CD8-positive, alpha-beta memory T cell (primary cell): ENCODE measurements at regions not wholly inside any gene's neighbourhood (a gene's known extent, or its start where the extent isn't known, plus 50 kb on each side); places are given as distances from the start of the nearest gene placed in this dataset.
"Not testable (repeated sequence)": the region's sequence is repeated elsewhere in the genome, so short reads cannot be mapped to it uniquely, and the experiment has no call there.

Source experiments
- CTCF ChIA-PET: fragments of 350-600 bp; sonication (Branson Sonifier 250); formaldehyde crosslinking; loops from one replicate; lab custom pipeline; 2021; ENCODE audit warnings: antibody characterized with exemption; lab: Charles Lee
- POLR2A ChIA-PET: fragments of 350-600 bp; sonication (Branson Sonifier 250); formaldehyde crosslinking; loops from one replicate; lab custom pipeline; 2021; ENCODE audit warnings: antibody characterized with exemption; lab: Charles Lee
- DNase-seq, 5 donors: peaks; one replicate each; pipeline versions ENCODE4 v3.0.0 to v3.0.0-alpha.2; 2020 to 2022; ENCODE audit warnings: mixed read lengths in 1 of 5
- H3K27ac ChIP-seq: one replicate; pipeline ENCODE4 v1.7.0; 2013; ENCODE audit warnings: low read depth, mild to moderate bottlenecking, low read length, moderate library complexity
- H3K27me3 ChIP-seq: 2 replicates; pipeline ENCODE4 v1.7.0; 2013; ENCODE audit warnings: low read length, mild to moderate bottlenecking; ENCODE audit not compliant: insufficient read depth, poor library complexity, severe bottlenecking
- H3K36me3 ChIP-seq: 2 replicates; pipeline ENCODE4 v1.7.0; 2013; ENCODE audit warnings: mild to moderate bottlenecking, low read length, moderate library complexity; ENCODE audit not compliant: insufficient read depth
- H3K4me1 ChIP-seq: 2 replicates; pipeline ENCODE4 v1.7.0; 2013; ENCODE audit warnings: mild to moderate bottlenecking, low read length, moderate library complexity; ENCODE audit not compliant: insufficient read depth
- H3K4me3 ChIP-seq: 2 replicates; pipeline ENCODE4 v1.7.0; 2013; ENCODE audit warnings: mild to moderate bottlenecking, low read length
- H3K9me3 ChIP-seq: 2 replicates; pipeline ENCODE4 v1.7.0; 2013; ENCODE audit warnings: mild to moderate bottlenecking, low read length
- H3K27ac Mint-ChIP-seq, 8 donors: one replicate each; pipeline ENCODE4 v1.8.0; 2020 to 2021; ENCODE audit warnings: mixed read lengths in 8 of 8, mild to moderate bottlenecking in 6 of 8, inconsistent platforms in 3 of 8, moderate library complexity in 3 of 8
- H3K27me3 Mint-ChIP-seq, 2 donors: one replicate each; pipeline ENCODE4 v1.8.0; 2020 to 2021; ENCODE audit warnings: mixed read lengths in 2 of 2, mild to moderate bottlenecking in 1 of 2, moderate library complexity in 1 of 2
- H3K36me3 Mint-ChIP-seq, 3 donors: one replicate each; pipeline ENCODE4 v1.8.0; 2020 to 2021; ENCODE audit warnings: mixed read lengths in 3 of 3, inconsistent platforms in 1 of 3, mild to moderate bottlenecking in 1 of 3
- H3K4me1 Mint-ChIP-seq, 3 donors: one replicate each; pipeline ENCODE4 v1.8.0; 2020 to 2021; ENCODE audit warnings: mixed read lengths in 3 of 3, inconsistent platforms in 1 of 3, mild to moderate bottlenecking in 1 of 3
- H3K4me3 Mint-ChIP-seq, 7 donors: one replicate each; pipeline ENCODE4 v1.8.0; 2020 to 2021; ENCODE audit warnings: mixed read lengths in 7 of 7, mild to moderate bottlenecking in 6 of 7, moderate library complexity in 4 of 7, inconsistent platforms in 2 of 7
- H3K9me3 Mint-ChIP-seq, 5 donors: one replicate each; pipeline ENCODE4 v1.8.0; 2020 to 2022; ENCODE audit warnings: mixed read lengths in 5 of 5, mild to moderate bottlenecking in 3 of 5, moderate library complexity in 2 of 5, inconsistent platforms in 1 of 5

GRCh38 chr7:121609208-121609607 lies 213.1 kb upstream of the FAM3C start:
- no peaks in the 10 kb centered on the region for H3K4me1 ChIP-seq
- POLR2A ChIA-PET: no interaction called here
- Mint-ChIP-seq H3K36me3 (no peaks in the 10 kb centered on the region), H3K9me3 (no peaks in the 10 kb centered on the region), H3K27ac (no peak overlapping the region), H3K27me3 (peaks cover 3 to 23% of the 10 kb centered on the region in 2 donors), H3K4me1 (no peaks in the 10 kb centered on the region), H3K4me3 (no peak overlapping the region)
- H3K27me3 ChIP-seq: no peaks in the 10 kb centered on the region
- CTCF ChIA-PET: no interaction called here
- DNase-seq: no peak
- no peaks in the 10 kb centered on the region for H3K9me3 ChIP-seq
- H3K36me3 ChIP-seq: no peaks in the 10 kb centered on the region
- no peak overlapping the region for H3K27ac ChIP-seq
- H3K4me3 ChIP-seq: no peak overlapping the region

- H3K4me3 ChIP-seq: no peak overlapping the region
- no peaks in the 10 kb centered on the region for H3K9me3 Mint-ChIP-seq
- ChIA-PET CTCF (no interaction called here), POLR2A (no interaction called here)
- peaks cover 3 to 23% of the 10 kb centered on the region in 2 donors for H3K27me3 Mint-ChIP-seq
- H3K4me1 Mint-ChIP-seq: no peaks in the 10 kb centered on the region
- no peak overlapping the region for H3K27ac Mint-ChIP-seq
- H3K27ac ChIP-seq: no peak overlapping the region
- H3K4me3 Mint-ChIP-seq: no peak overlapping the region
- no peaks in the 10 kb centered on the region for H3K9me3 ChIP-seq
- H3K27me3 ChIP-seq: no peaks in the 10 kb centered on the region
- no peaks in the 10 kb centered on the region for H3K36me3 Mint-ChIP-seq
- H3K36me3 ChIP-seq: no peaks in the 10 kb centered on the region
- DNase-seq: no peak
- H3K4me1 ChIP-seq: no peaks in the 10 kb centered on the region
Measured at GRCh38 chr7:121608785-121609184, 212.7 kb upstream of the FAM3C start.

- POLR2A ChIA-PET: not testable (repeated sequence)
Measured at GRCh38 chr7:121608183-121608582, 212.1 kb upstream of the FAM3C start.

DNA sequence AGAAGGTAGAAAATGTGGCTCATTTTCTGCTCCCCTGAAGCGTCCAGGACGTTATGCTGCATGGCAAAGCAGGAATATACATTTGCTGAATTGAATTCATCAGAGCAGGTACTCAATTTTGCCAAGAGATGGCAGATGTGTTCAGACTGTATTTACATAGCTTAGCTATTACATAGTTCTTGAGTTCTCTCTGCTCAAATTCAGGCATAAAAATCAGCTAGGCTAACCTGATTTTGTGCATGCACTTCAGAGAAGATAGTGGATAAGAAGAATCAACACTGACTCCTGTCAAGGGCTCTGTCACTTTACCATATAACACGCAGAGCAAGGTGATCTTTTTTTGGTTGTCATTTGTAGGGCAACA lies 209.2 kb upstream of the FAM3C start:
- H3K4me1 Mint-ChIP-seq: no peaks in the 10 kb centered on the region
- CTCF ChIA-PET: no interaction called here

More at GRCh38 chr7:121608183-121608582, 212.1 kb upstream of the FAM3C start:
- H3K9me3 ChIP-seq, H3K9me3 Mint-ChIP-seq, H3K36me3 Mint-ChIP-seq, H3K27ac Mint-ChIP-seq, DNase-seq, H3K36me3 ChIP-seq, H3K4me1 Mint-ChIP-seq, CTCF ChIA-PET, H3K4me3 Mint-ChIP-seq, H3K4me3 ChIP-seq, H3K27me3 ChIP-seq, H3K27ac ChIP-seq, H3K4me1 ChIP-seq: not testable (repeated sequence)
- peaks cover 3 to 23% of the 10 kb centered on the region in 2 donors for H3K27me3 Mint-ChIP-seq

GRCh38 chr7:121604627-121605316 lies 208.7 kb upstream of the FAM3C start:
- Mint-ChIP-seq H3K4me3 (no peak overlapping the region), H3K4me1 (no peaks in the 10 kb centered on the region), H3K36me3 (no peaks in the 10 kb centered on the region), H3K27ac (no peak overlapping the region), H3K27me3 (peaks cover 3 to 19% of the 10 kb centered on the region in 2 donors), H3K9me3 (no peaks in the 10 kb centered on the region)
- Histone ChIP-seq H3K27me3 (no peaks in the 10 kb centered on the region), H3K4me3 (no peak overlapping the region), H3K4me1 (no peaks in the 10 kb centered on the region), H3K9me3 (no peaks in the 10 kb centered on the region), H3K36me3 (no peaks in the 10 kb centered on the region), H3K27ac (no peak overlapping the region)
- POLR2A ChIA-PET: no interaction called here
- no peak for DNase-seq
- CTCF ChIA-PET: no interaction called here

More for the DNA sequence above, 209.2 kb upstream of the FAM3C start:
- Histone ChIP-seq H3K9me3 (no peaks in the 10 kb centered on the region), H3K27ac (no peak overlapping the region), H3K4me1 (no peaks in the 10 kb centered on the region), H3K4me3 (no peak overlapping the region), H3K27me3 (no peaks in the 10 kb centered on the region), H3K36me3 (no peaks in the 10 kb centered on the region)
- POLR2A ChIA-PET: no interaction called here
- no peak for DNase-seq
- Mint-ChIP-seq H3K27me3 (peaks cover 3 to 19% of the 10 kb centered on the region in 2 donors), H3K9me3 (no peaks in the 10 kb centered on the region), H3K36me3 (no peaks in the 10 kb centered on the region), H3K4me3 (no peak overlapping the region), H3K27ac (no peak overlapping the region)

DNA sequence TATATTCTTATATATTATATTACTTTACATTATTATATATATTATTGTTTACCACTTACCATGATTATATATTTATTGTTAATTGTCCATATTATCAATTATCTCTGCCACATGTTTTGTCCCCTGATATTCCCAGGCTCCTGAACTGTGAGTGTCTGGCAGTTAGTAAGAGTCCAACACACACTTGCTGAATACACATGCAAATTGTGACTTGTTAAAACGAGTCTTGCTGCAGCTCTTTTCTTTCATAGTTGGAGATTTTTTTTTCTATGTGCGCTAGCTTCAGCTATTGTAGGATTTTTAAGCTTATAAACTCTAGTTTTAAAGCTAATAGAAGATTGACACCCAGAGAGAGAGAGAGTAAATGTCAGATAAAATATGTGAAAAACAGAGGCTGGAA lies 207.8 kb upstream of the FAM3C start:
- Histone ChIP-seq H3K4me3 (no peak overlapping the region), H3K9me3 (no peaks in the 10 kb centered on the region), H3K36me3 (no peaks in the 10 kb centered on the region), H3K27me3 (no peaks in the 10 kb centered on the region), H3K4me1 (no peaks in the 10 kb centered on the region), H3K27ac (no peak overlapping the region)
- DNase-seq: no peak
- H3K9me3 Mint-ChIP-seq: no peaks in the 10 kb centered on the region
- no peaks in the 10 kb centered on the region for H3K4me1 Mint-ChIP-seq
- ChIA-PET POLR2A (no interaction called here), CTCF (no interaction called here)
- peak overlapping the region in 1 of 8 donors; percentile 78 for H3K27ac Mint-ChIP-seq
- peaks cover 3 to 16% of the 10 kb centered on the region in 2 donors for H3K27me3 Mint-ChIP-seq
- no peak overlapping the region for H3K4me3 Mint-ChIP-seq
- H3K36me3 Mint-ChIP-seq: no peaks in the 10 kb centered on the region

DNA sequence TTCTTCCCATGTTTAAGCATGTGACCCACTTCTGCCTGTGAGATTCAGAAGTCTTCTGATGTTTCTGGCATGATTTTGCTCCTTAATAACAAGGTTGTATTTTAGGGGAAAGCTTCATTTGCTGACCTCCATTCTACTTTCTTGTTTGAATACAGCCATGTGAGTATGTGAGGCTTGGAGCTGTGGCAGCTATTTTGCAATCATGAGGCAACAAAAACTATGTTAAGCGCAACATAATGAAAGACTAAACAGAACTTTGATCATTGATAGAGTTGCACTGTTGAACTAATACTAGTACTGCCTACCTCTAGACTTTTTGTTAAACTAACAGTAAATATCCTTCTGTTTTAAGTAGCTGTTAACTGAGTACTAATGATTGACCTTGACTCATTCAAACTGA lies 203.8 kb upstream of the FAM3C start:
- Histone ChIP-seq H3K27me3 (no peaks in the 10 kb centered on the region), H3K4me3 (no peak overlapping the region), H3K9me3 (no peaks in the 10 kb centered on the region), H3K4me1 (no peaks in the 10 kb centered on the region), H3K27ac (no peak overlapping the region), H3K36me3 (no peaks in the 10 kb centered on the region)
- ChIA-PET POLR2A (no interaction called here), CTCF (no interaction called here)
- Mint-ChIP-seq H3K4me3 (no peak overlapping the region), H3K27me3 (peaks cover 1 to 3% of the 10 kb centered on the region in 2 donors), H3K27ac (no peak overlapping the region), H3K9me3 (peaks cover 0 to 6% (median 3%) of the 10 kb centered on the region in 5 donors), H3K4me1 (no peaks in the 10 kb centered on the region), H3K36me3 (no peaks in the 10 kb centered on the region)
- DNase-seq: no peak

- Mint-ChIP-seq H3K4me1 (no peaks in the 10 kb centered on the region), H3K4me3 (no peak overlapping the region), H3K9me3 (peaks cover 0 to 13% (median 5%) of the 10 kb centered on the region in 5 donors), H3K36me3 (peaks cover 0 to 4% (median 0%) of the 10 kb centered on the region in 3 donors), H3K27me3 (no peaks in the 10 kb centered on the region), H3K27ac (no peak overlapping the region)
- no peak overlapping the region for H3K27ac ChIP-seq
- POLR2A ChIA-PET: no interaction called here
- H3K27me3 ChIP-seq: no peaks in the 10 kb centered on the region
- H3K4me3 ChIP-seq: no peak overlapping the region
- no peaks in the 10 kb centered on the region for H3K36me3 ChIP-seq
- no peaks in the 10 kb centered on the region for H3K4me1 ChIP-seq
- no peak for DNase-seq
- no peaks in the 10 kb centered on the region for H3K9me3 ChIP-seq
- CTCF ChIA-PET: no interaction called here
Measured at GRCh38 chr7:121595758-121596696, 199.9 kb upstream of the FAM3C start.
